Activated CD4-positive, alpha-beta T cell treated with anti-CD3 and anti-CD28 coated beads for 36 hours (primary cell): ENCODE measurements at regions not wholly inside any gene's neighbourhood (a gene's known extent, or its start where the extent isn't known, plus 50 kb on each side); places are given as distances from the start of the nearest gene placed in this dataset.

ENCODE experiments used
- ATAC-seq: fragments of 200-7000 bp; cut with Tn5 transposase; one replicate; pipeline ENCODE4 v1.10.0; 2021; ENCODE audit warnings: mild to moderate bottlenecking, moderate library complexity
- CTCF ChIA-PET: fragments of 350-600 bp; sonication (Branson Sonifier 250); formaldehyde crosslinking; loops from one replicate; lab custom pipeline; 2021; ENCODE audit warnings: antibody characterized with exemption; lab: Charles Lee
- POLR2A ChIA-PET: fragments of 350-600 bp; sonication (Branson Sonifier 250); formaldehyde crosslinking; loops from one replicate; lab custom pipeline; 2021; ENCODE audit warnings: antibody characterized with exemption, inconsistent platforms; lab: Charles Lee
- DNase-seq: peaks from one replicate; pipeline ENCODE4 v3.0.0-alpha.2; 2020
- H3K27ac Mint-ChIP-seq: one replicate; pipeline ENCODE4 v1.8.0; 2021; ENCODE audit warnings: mixed read lengths
- H3K27me3 Mint-ChIP-seq: one replicate; pipeline ENCODE4 v1.8.0; 2021; ENCODE audit warnings: mixed read lengths
- H3K36me3 Mint-ChIP-seq: one replicate; pipeline ENCODE4 v1.8.0; 2021; ENCODE audit warnings: low read depth, mixed read lengths
- H3K4me1 Mint-ChIP-seq: one replicate; pipeline ENCODE4 v1.8.0; 2021; ENCODE audit warnings: mixed read lengths
- H3K4me3 Mint-ChIP-seq: one replicate; pipeline ENCODE4 v1.8.0; 2021; ENCODE audit warnings: mild to moderate bottlenecking, moderate library complexity, mixed read lengths
- H3K9me3 Mint-ChIP-seq: one replicate; pipeline ENCODE4 v1.8.0; 2021; ENCODE audit warnings: low read depth, mixed read lengths
- intact Hi-C, 2 experiments: fragments of 100-400 bp; cut with DNase I in 1 of 2; cut with micrococcal nuclease in 1 of 2; formaldehyde crosslinking; loops; one replicate each; pipeline versions ENCODE4 v1.14.2 to v1.15.1; 2022 to 2024; cut with DNase I, micrococcal nuclease

GRCh38 chr6:165808021-165808420 lies 145.0 kb upstream of the PDE10A start:
- Mint-ChIP-seq H3K4me3 (no peak overlapping the region), H3K27ac (no peak overlapping the region), H3K36me3 (no peaks in the 10 kb centered on the region), H3K27me3 (peaks cover 13% of the 10 kb centered on the region), H3K4me1 (no peaks in the 10 kb centered on the region), H3K9me3 (no peaks in the 10 kb centered on the region)
- intact Hi-C loops: no loop called here
- DNase-seq (no peak), ATAC-seq (no peak)
- POLR2A ChIA-PET: no interaction called here
- CTCF ChIA-PET: no interaction called here

GRCh38 chr6:165807249-165807960 lies 144.4 kb upstream of the PDE10A start:
- H3K4me3 Mint-ChIP-seq: no peak overlapping the region
- H3K36me3 Mint-ChIP-seq: no peaks in the 10 kb centered on the region
- H3K27ac Mint-ChIP-seq: no peak overlapping the region
- H3K4me1 Mint-ChIP-seq: no peaks in the 10 kb centered on the region
- ChIA-PET POLR2A (no interaction called here), CTCF (no interaction called here)
- intact Hi-C loops: no loop called here
- ATAC-seq (no peak), DNase-seq (no peak)
- peaks cover 13% of the 10 kb centered on the region for H3K27me3 Mint-ChIP-seq
- H3K9me3 Mint-ChIP-seq: no peaks in the 10 kb centered on the region

- DNase-seq: no peak
- ATAC-seq: no peak
- CTCF ChIA-PET: no interaction called here
These were observed 143.2 kb upstream of the PDE10A start for GRCh38 chr6:165806126-165806810.

GRCh38 chr6:165805636-165806035 lies 142.6 kb upstream of the PDE10A start:
- intact Hi-C loops: no loop called here
- ATAC-seq: no peak
- Mint-ChIP-seq H3K4me1 (no peaks in the 10 kb centered on the region), H3K36me3 (no peaks in the 10 kb centered on the region), H3K27ac (no peak overlapping the region), H3K27me3 (peaks cover 16% of the 10 kb centered on the region), H3K9me3 (no peaks in the 10 kb centered on the region), H3K4me3 (no peak overlapping the region)
- CTCF ChIA-PET: no interaction called here
- no peak for DNase-seq
- POLR2A ChIA-PET: no interaction called here

More at GRCh38 chr6:165806126-165806810, 143.2 kb upstream of the PDE10A start:
- no peaks in the 10 kb centered on the region for H3K9me3 Mint-ChIP-seq
- intact Hi-C loops: no loop called here
- H3K27ac Mint-ChIP-seq: no peak overlapping the region
- POLR2A ChIA-PET: no interaction called here
- H3K4me1 Mint-ChIP-seq: no peaks in the 10 kb centered on the region
- peaks cover 16% of the 10 kb centered on the region for H3K27me3 Mint-ChIP-seq
- H3K36me3 Mint-ChIP-seq: no peaks in the 10 kb centered on the region
- H3K4me3 Mint-ChIP-seq: no peak overlapping the region

GRCh38 chr6:165805067-165805555 lies 142.1 kb upstream of the PDE10A start:
- intact Hi-C loops: no loop called here
- Mint-ChIP-seq H3K9me3 (no peaks in the 10 kb centered on the region), H3K27ac (no peak overlapping the region), H3K27me3 (peaks cover 16% of the 10 kb centered on the region), H3K4me1 (no peaks in the 10 kb centered on the region), H3K4me3 (no peak overlapping the region), H3K36me3 (no peaks in the 10 kb centered on the region)
- POLR2A ChIA-PET: no interaction called here
- no peak for ATAC-seq
- DNase-seq: no peak
- CTCF ChIA-PET: no interaction called here

GRCh38 chr6:165804331-165805066 lies 141.5 kb upstream of the PDE10A start:
- ChIA-PET CTCF (no interaction called here), POLR2A (no interaction called here)
- DNase-seq (peak; percentile 10), ATAC-seq (no peak)
- intact Hi-C loops: no loop called here
- no peaks in the 10 kb centered on the region for H3K4me1 Mint-ChIP-seq
- peaks cover 16% of the 10 kb centered on the region for H3K27me3 Mint-ChIP-seq
- no peak overlapping the region for H3K27ac Mint-ChIP-seq
- H3K4me3 Mint-ChIP-seq: no peak overlapping the region
- no peaks in the 10 kb centered on the region for H3K36me3 Mint-ChIP-seq
- H3K9me3 Mint-ChIP-seq: no peaks in the 10 kb centered on the region

GRCh38 chr6:165800337-165800736 lies 137.3 kb upstream of the PDE10A start:
- POLR2A ChIA-PET: no interaction called here
- no peak for DNase-seq
- intact Hi-C loops: no loop called here
- no peak for ATAC-seq
- Mint-ChIP-seq H3K9me3 (no peaks in the 10 kb centered on the region), H3K27ac (no peak overlapping the region), H3K36me3 (no peaks in the 10 kb centered on the region), H3K4me1 (no peaks in the 10 kb centered on the region), H3K27me3 (peaks cover 9% of the 10 kb centered on the region), H3K4me3 (no peak overlapping the region)
- CTCF ChIA-PET: interaction anchor here (0.6 kb wide), 1 partner anchor 50 kb away, joined by 3 read pairs; no protein-coding TSS in a partner anchor

GRCh38 chr6:165799391-165800153 lies 136.5 kb upstream of the PDE10A start:
- no peaks in the 10 kb centered on the region for H3K4me1 Mint-ChIP-seq
- H3K36me3 Mint-ChIP-seq: no peaks in the 10 kb centered on the region
- H3K27me3 Mint-ChIP-seq: peaks cover 9% of the 10 kb centered on the region
- H3K9me3 Mint-ChIP-seq: no peaks in the 10 kb centered on the region
- H3K27ac Mint-ChIP-seq: no peak overlapping the region
- intact Hi-C loops: no loop called here
- POLR2A ChIA-PET: no interaction called here
- H3K4me3 Mint-ChIP-seq: no peak overlapping the region
- ATAC-seq: no peak
- no peak for DNase-seq
- CTCF ChIA-PET: interaction anchor here (0.6 kb wide), 1 partner anchor 50 kb away, joined by 3 read pairs; no protein-coding TSS in a partner anchor

GRCh38 chr6:165798991-165799390 lies 135.9 kb upstream of the PDE10A start:
- DNase-seq (no peak), ATAC-seq (no peak)
- Mint-ChIP-seq H3K4me3 (no peak overlapping the region), H3K9me3 (no peaks in the 10 kb centered on the region), H3K4me1 (no peaks in the 10 kb centered on the region), H3K27ac (no peak overlapping the region), H3K36me3 (no peaks in the 10 kb centered on the region), H3K27me3 (peaks cover 4% of the 10 kb centered on the region)
- POLR2A ChIA-PET: no interaction called here
- intact Hi-C loops: no loop called here
- CTCF ChIA-PET: no interaction called here

- H3K27me3 Mint-ChIP-seq: no peaks in the 10 kb centered on the region
- intact Hi-C loops: no loop called here
- no peaks in the 10 kb centered on the region for H3K9me3 Mint-ChIP-seq
- ATAC-seq (no peak), DNase-seq (no peak)
- no peaks in the 10 kb centered on the region for H3K4me1 Mint-ChIP-seq
- no peak overlapping the region for H3K4me3 Mint-ChIP-seq
- no peak overlapping the region for H3K27ac Mint-ChIP-seq
- no peaks in the 10 kb centered on the region for H3K36me3 Mint-ChIP-seq
- ChIA-PET POLR2A (no interaction called here), CTCF (no interaction called here)
These were observed 131.1 kb upstream of the PDE10A start for GRCh38 chr6:165794179-165794601.

GRCh38 chr6:165793287-165793825 lies 130.3 kb upstream of the PDE10A start:
- no peak overlapping the region for H3K4me3 Mint-ChIP-seq
- ATAC-seq: no peak
- ChIA-PET CTCF (no interaction called here), POLR2A (no interaction called here)
- H3K9me3 Mint-ChIP-seq: no peaks in the 10 kb centered on the region
- no peaks in the 10 kb centered on the region for H3K36me3 Mint-ChIP-seq
- intact Hi-C loops: no loop called here
- no peak for DNase-seq
- no peaks in the 10 kb centered on the region for H3K4me1 Mint-ChIP-seq
- H3K27me3 Mint-ChIP-seq: peaks cover 2% of the 10 kb centered on the region
- no peak overlapping the region for H3K27ac Mint-ChIP-seq
